Stimulated activated CD8-positive, alpha-beta memory T cell treated with anti-CD3 and anti-CD28 coated beads, Interleukin-2, amount 100 ng/mL, for 48 hours (primary cell): ENCODE measurements at regions not wholly inside any gene's neighbourhood (a gene's known extent, or its start where the extent isn't known, plus 50 kb on each side); places are given as distances from the start of the nearest gene placed in this dataset.

ENCODE experiments used
- DNase-seq, 2 donors: peaks; one replicate each; pipeline ENCODE4 v3.0.0-alpha.2; 2020; ENCODE audit warnings: low read depth in 2 of 2

DNA sequence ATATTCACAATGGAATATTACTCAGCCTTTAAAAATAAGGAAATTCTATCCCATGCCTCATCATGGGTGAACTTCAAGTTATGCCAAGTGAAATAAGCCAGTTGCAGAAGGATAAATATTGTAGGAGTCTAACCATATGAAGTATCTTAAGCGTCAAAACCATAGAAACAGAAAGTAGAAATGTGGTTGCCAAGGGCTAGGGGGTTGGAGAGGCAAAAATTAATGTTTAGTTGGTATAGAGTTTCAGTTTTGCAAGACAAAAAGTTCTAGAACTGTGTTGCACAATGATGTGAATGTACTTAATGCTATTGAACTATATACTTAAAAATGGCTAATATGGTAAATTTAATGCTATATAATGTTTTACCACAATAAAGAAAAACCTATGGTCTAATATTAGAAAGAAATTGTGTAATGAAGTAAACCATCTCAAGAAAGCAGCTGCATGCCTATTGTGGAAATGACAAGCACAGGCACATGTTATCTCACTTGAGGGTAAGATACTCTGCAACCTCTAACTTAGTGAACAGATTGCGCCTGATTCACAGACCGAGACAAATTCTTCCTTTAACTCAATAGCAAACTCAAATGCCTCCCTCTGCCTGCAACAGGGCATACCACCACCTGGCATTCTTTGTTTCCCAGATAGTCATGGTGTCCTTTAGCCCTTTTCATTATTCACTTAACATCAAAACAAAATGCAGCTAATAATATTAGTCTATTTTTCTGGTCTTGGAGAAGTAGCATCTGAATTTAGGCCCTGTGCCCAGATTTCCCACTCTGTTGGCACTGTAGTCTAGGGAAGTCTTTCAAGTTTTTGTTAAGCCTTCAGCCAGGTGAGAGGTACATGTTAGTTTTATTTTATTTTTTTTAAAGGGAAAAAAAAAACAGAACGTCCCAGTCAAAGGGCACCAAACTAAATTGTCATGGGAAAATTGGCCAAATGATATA lies 80.2 kb upstream of the ACP3 start:
- DNase-seq: no peak

DNA sequence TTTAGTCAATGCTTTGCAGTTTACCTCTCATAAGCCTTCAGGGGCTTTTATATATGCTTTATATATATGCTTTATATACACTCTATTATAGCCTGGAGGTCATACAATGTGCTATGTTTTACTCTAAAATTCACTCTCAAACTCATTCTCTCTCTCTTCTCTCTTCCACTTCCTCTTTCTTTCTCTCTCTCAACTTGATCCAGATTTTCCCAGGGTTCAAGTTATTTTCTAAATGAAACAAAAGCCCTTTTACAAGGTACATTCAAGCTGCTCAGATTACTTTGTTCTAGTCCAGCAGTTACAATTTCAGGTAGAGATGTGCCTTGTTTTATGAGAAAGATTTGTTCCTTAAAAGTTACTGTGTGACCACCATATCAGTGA lies 79.6 kb upstream of the ACP3 start:
- no peak for DNase-seq

DNA sequence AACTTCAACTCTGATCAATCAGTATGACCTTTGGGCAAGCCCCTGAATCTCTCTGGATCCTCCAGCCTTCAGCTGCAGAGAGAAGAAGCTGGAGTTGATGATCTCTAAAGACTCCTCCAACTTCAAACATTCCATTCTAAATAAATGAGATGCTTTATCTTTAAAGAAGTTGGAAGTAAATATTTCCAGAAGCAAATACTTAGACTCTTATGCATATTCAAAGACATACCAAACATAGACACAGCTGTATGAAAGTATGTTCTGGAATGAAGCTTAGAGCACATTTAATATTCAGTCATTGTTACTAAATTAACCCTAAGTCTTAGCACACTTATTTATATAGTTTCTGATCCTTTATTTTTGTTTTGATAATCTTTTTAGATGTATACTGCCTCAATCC lies 77.6 kb upstream of the ACP3 start:
- no peak for DNase-seq

GRCh38 chr3:132241776-132242514 lies 75.3 kb upstream of the ACP3 start:
- no peak for DNase-seq

GRCh38 chr3:132242790-132243189 lies 74.4 kb upstream of the ACP3 start:
- no peak for DNase-seq

DNA sequence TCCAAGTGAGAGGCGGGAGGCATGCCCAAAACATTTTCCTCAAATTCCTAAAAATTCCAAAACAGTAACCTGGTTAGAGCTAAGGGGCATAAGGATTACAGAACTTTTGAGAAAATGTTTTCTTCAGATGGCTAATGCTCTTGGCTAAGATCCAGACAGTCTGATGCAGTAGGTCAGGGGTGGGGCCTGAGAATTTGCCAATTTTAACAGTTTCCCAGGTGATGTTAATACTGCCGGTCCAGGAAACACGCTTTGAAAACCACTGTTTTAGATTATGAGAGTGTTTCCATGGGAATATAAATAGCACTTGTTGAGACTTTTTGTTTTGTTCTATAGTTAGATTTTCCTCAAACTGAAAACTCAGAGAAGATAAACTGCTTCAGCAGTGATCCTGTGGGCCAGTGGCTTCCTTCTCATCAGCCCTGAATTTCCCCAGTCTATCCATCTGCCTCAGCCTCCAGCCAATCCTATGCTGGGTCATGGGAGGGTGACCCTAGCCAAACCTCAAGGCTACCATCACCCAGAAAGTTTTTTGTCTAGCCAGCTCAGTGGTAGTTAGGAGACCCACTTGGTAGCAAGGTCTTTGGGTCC lies 71.6 kb upstream of the ACP3 start:
- no peak for DNase-seq

GRCh38 chr3:132246212-132246611 lies 71.0 kb upstream of the ACP3 start:
- DNase-seq: no peak

DNA sequence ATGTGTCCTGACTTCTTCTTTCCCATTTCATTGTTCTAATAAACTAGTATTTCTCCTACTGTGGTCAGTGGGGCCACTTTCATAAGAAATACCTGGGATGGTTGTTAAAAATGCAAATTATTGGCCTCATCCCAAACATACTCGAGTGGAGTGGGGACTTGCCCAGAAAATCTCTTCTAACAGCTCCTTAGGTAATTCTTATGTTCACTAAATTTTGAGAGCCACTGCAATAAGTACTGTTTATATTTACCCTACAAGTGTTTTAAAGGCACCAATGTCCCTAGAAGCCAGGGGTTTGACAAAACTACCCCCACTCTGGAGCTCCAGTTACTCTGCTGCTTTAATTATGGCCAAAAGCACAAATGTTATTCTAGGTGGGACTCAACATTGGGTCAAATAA lies 70.0 kb upstream of the ACP3 start:
- DNase-seq: no peak

DNA sequence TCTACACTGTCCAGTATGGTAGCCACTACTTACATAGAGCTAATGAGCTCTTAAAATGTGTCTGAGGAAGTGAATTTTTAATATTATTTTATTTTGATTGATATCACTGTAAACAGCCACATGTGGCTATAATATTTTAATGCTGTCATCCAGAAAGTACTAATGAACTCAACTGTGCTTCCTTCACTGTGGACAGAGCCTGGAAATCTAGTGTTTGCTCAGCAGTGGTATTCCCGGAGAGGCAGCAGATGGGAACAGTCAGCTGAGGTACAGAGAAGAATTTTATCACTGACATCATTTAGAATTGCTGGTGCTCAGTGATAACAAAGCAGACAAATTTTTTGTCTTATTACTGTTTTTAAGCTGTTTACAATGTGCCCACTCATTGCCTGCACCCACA lies 68.7 kb upstream of the ACP3 start:
- no peak for DNase-seq

GRCh38 chr3:132253262-132253878 lies 63.8 kb upstream of the ACP3 start:
- no peak for DNase-seq

- no peak for DNase-seq
These were observed 63.0 kb upstream of the ACP3 start for GRCh38 chr3:132254076-132254755.

DNA sequence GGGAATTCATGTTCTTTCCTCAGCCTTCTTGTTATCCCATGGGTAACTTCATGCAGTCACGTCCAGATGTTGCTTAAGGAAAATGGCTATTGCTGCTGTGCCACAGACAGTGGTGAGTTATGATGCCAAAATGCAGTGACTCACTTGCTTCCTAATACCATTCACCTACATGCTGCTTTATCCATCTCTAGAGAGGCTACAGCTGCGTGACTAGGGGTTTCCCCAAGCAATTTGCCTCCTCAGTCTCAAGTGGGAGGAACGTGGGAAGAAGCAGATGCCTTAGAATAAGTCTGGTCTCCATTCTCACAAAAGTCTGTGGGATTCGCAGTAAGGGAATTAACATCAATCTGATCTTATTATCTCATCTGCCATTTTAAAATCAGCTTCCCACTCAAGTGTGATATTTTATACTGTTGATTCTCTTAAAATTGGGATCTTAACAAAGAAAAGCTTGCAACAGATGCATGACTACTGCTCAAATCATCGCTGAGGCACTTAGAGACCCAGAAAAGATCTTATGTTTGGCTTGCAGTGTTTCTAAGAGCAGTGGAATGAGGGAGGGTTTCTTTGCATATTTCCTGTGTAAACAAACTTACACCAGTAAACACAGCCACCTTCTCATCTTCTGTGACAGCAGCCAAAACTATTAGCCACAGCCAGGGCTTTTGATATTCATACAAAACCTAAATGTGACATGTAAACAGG lies 62.0 kb upstream of the ACP3 start:
- DNase-seq: no peak

DNA sequence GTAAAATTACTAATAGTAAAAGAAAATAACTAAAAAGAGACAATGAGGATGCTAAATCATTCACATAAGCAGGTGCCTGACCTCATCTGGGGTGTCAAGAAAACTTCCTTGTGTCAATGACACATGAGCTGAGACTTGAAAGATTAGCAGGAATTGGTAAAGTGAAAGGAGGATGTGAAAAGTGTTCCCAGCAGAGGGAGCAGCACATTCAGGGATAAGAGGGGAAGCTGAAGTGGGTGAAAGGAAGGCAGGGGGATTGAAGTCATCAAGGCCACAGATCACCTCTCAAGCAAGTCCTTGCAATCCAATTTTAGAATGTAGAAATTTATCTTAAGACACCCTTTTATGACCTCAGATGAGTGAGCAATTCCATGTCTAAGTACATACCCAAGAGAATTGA lies 60.2 kb upstream of the ACP3 start:
- DNase-seq: no peak

DNA sequence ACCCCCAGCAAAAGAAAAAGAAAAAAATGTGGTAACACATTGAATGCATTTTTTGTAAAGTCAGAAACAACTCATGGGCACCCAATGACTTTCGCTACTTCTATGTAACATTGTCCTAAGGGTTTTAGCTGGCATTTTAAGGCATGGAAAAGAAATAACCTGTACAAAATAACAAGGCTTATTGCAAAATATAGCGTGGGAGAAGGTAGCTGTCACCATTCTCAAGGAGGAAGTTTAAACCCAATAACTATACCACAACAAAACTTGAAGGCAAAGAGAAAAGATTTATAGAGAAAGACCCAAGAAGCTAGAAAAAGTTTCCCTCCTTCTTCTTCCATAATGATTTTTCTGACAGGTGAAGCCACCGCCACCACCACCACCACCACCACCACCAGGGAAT lies 55.7 kb upstream of the ACP3 start:
- DNase-seq: no peak

GRCh38 chr3:132262305-132262704 lies 54.9 kb upstream of the ACP3 start:
- DNase-seq: no peak

DNA sequence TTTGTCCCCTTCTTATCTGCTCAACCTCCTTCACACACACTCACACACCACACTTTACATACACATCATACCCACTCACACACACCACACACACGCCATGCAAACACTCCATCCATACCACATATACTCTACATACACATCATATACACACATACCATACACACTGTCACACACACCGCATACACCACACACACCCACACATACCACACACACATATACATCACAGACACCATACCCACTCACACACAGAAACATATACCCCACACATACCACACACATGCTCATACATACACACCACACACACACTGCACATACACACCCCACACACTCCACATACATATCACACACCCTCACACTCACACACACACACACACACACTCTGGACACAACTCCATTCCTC lies 54.3 kb upstream of the ACP3 start:
- DNase-seq: no peak

DNA sequence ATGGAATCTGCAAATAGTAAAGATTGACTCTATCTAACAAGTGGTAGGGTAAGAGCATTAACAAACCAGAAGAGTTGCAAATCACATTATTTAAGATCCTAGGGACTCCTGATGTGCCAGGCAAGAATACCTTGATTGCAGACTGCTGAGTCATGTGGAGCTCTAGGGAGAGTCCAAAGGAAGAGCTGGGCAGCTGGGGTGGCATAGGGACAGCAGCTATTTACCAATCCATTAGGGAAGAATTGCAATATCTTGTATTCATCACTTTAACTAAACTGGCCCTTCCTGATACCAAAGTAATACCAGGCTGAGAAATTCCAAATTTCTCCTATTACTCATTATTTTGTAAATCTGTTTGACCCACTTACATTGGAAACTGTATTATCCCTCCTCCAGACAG lies 52.2 kb upstream of the ACP3 start:
- DNase-seq: no peak

DNA sequence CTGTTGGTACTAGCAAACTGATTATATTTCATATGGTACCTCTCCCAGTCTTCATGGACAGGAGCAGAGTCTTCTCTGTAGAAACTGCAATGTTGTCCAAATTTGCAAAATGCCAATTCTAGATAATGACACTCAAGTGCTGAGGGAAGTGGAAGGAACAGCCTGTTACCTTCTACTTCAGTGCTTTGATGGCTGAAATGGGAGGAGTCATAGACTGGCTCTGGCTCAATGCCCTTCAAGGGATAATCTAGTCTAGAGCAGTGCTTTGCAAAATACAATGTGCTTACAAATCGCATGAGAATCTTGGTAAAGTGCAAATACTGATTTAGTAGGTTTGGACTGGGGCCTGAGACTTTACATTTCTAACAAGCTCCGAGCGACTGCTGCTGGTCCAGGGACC lies 51.7 kb upstream of the ACP3 start:
- DNase-seq: no peak

- no peak for DNase-seq
These were observed 49.7 kb upstream of the ACP3 start for GRCh38 chr3:132267391-132267993.
